HepG2 (cell line): ENCODE measurements at regions not wholly inside any gene's neighbourhood (a gene's known extent, or its start where the extent isn't known, plus 50 kb on each side); places are given as distances from the start of the nearest gene placed in this dataset.
"Not testable (repeated sequence)": the region's sequence is repeated elsewhere in the genome, so short reads cannot be mapped to it uniquely, and the experiment has no call there.

Experiments used
- ATAC-seq: fragments of 200-7000 bp; cut with Tn5 transposase; 3 replicates; pipeline ENCODE4 v1.9.1; 2020; ENCODE audit warnings: mild to moderate bottlenecking, moderate library complexity
- BruUV-seq: library from RNA; stranded (reverse); fragments of 400-500 nt; replicated peaks from 2 replicates; lab custom pipeline; 2021; lab: Mats Ljungman, UMichigan
- CTCF ChIA-PET: fragments of 300-600 bp; formaldehyde crosslinking; extraction: SDS; loops from one replicate; lab custom pipeline; 2021; ENCODE audit warnings: low total read pairs, inconsistent platforms, low intra/inter-chr PET ratio; lab: Yijun Ruan, JAX
- POLR2A ChIA-PET: fragments of 350-600 bp; sonication (Branson Sonifier 250); formaldehyde crosslinking; loops from one replicate; lab custom pipeline; 2020; ENCODE audit warnings: antibody characterized with exemption, inconsistent platforms; lab: Yijun Ruan, JAX
- DNase-seq: peaks from one replicate; pipeline ENCODE4 v3.0.0-alpha.2; 2015; ENCODE audit warnings: low spot score
- FAIRE-seq: peaks from 3 replicates; lab custom pipeline; 2011; peaks lifted over from hg19 to GRCh38; lab: Jason Lieb, UNC
- H2AFZ ChIP-seq: one replicate; pipeline ENCODE4 v1.6.1; 2011; ENCODE audit warnings: low read length, inconsistent platforms
- H3K27ac ChIP-seq: fragments of 300-600 bp; 3 replicates; pipeline ENCODE4 v1.8.0; 2011; ENCODE audit warnings: mixed run types, mild to moderate bottlenecking, mixed read lengths, low read length, inconsistent platforms; ENCODE audit not compliant: insufficient read depth; ENCODE audit errors: extremely low read length
- H3K27me3 ChIP-seq, 2 experiments: fragments of 200-600 bp in 1 of 2; 2 replicates in 1 of 2; 3 replicates in 1 of 2; pipeline versions ENCODE4 v1.6.0 to v1.8.0; 2011; ENCODE audit warnings: low read length in 2 of 2, mild to moderate bottlenecking in 2 of 2, moderate library complexity in 2 of 2, inconsistent platforms in 1 of 2; ENCODE audit not compliant: insufficient read depth in 2 of 2, control insufficient read depth in 1 of 2
- H3K36me3 ChIP-seq, 2 experiments: fragments of 200-600 bp in 1 of 2; replicated peaks in 1 of 2; 2 replicates in 1 of 2; 3 replicates in 1 of 2; pipeline versions ENCODE4 v1.5.1 to v1.8.0; 2011; ENCODE audit warnings: low read length in 2 of 2, inconsistent platforms in 1 of 2; ENCODE audit not compliant: insufficient read depth in 2 of 2, control insufficient read depth in 1 of 2
- H3K4me1 ChIP-seq: 2 replicates; pipeline ENCODE4 v1.5.1; 2012; ENCODE audit warnings: low read length, inconsistent platforms; ENCODE audit not compliant: insufficient read depth
- H3K4me2 ChIP-seq: 2 replicates; pipeline ENCODE4 v1.6.0; 2011; ENCODE audit warnings: low read depth, low read length, inconsistent platforms
- H3K4me3 ChIP-seq, 3 experiments: fragments of 200-600 bp in 1 of 3; sonication (generic), shearing (Covaris generic) in 1 of 3; replicated peaks in 1 of 3; 2 replicates each; pipeline ENCODE4 v1.5.1; 2011 to 2016; ENCODE audit warnings: low read length in 3 of 3, inconsistent platforms in 2 of 3, low read depth in 2 of 3, mild to moderate bottlenecking in 2 of 3, control low read depth in 1 of 3, mixed read lengths in 1 of 3; ENCODE audit not compliant: insufficient read depth in 1 of 3
- H3K79me2 ChIP-seq: one replicate; pipeline ENCODE4 v1.6.1; 2011; ENCODE audit warnings: low read length, inconsistent platforms; ENCODE audit not compliant: insufficient read depth
- H3K9ac ChIP-seq: 2 replicates; pipeline ENCODE4 v1.6.0; 2011; ENCODE audit warnings: mild to moderate bottlenecking, low read depth, low read length, inconsistent platforms; ENCODE audit not compliant: insufficient read depth
- H3K9me3 ChIP-seq: 2 replicates; pipeline ENCODE4 v1.5.1; 2012; ENCODE audit warnings: mild to moderate bottlenecking, low read length
- H4K20me1 ChIP-seq: 2 replicates; pipeline ENCODE4 v1.6.0; 2011; ENCODE audit warnings: inconsistent platforms, mild to moderate bottlenecking, low read length, moderate library complexity; ENCODE audit not compliant: insufficient read depth
- WGBS: methylation state at CpG from one replicate; pipeline ENCODE4 v1.1.6; 2017; ENCODE audit warnings: low lambda C conversion rate; 5-methylcytosine and 5-hydroxymethylcytosine counted together
- in situ Hi-C: cut with HindIII; loops from 2 replicates; pipeline ENCODE4 v1.10.0; 2017; ENCODE audit warnings: low pct_unique_long_range_greater_than_20kb; ENCODE audit not compliant: extremely low pct_ligation_motif_present
- intact Hi-C: fragments of 100-400 bp; cut with micrococcal nuclease; formaldehyde crosslinking; loops from one replicate; pipeline ENCODE4 v1.10.0; 2022; ENCODE audit not compliant: unreplicated experiment

DNA sequence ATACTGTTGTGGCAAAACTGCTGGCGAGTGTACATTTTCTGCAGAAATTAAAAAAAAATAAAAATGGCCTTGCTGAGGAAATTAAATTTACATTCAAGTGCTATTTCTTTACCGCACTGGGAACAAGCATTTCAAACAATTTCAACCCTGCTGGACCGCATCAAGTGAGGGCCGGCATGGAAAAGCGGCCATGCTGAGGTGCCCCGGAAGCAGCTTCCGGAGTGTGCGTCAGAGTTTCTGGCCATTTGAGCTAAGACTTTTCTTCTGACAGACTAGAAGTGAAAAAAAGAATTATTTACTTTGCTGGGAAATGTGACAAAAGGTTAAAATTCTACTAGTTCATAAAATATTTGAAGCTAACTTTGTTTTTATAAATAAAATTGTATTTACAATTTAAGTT lies 337.0 kb downstream of the CACNA1B start:
- not testable (repeated sequence) for H3K9me3 ChIP-seq

DNA sequence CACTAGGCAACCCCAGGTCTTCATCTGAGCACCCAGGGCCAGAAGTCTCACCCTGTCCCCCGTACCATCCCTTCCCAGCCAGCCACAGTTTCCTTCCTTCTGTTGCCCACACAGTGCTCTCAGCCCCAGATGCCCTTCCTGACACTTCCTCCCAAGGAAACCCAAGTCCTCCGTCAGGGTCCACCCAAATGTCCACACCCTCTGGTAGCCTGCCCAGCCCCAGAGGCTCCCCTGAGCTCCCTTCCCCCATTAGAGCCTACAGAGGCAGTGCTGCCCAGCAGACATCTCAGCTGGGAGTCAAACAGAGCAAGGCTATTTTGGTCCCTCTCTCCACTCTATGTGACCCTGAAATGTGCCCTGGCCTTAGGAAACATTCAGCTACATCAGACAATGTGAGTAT lies 338.0 kb downstream of the CACNA1B start:
- CTCF ChIA-PET, H3K4me2 ChIP-seq, H3K27me3 ChIP-seq, BruUV-seq, ATAC-seq, DNase-seq, in situ Hi-C loops, H3K4me3 ChIP-seq, H3K79me2 ChIP-seq, H2AFZ ChIP-seq, POLR2A ChIA-PET, H3K4me1 ChIP-seq, H3K9me3 ChIP-seq, H3K27ac ChIP-seq, H3K36me3 ChIP-seq, FAIRE-seq, intact Hi-C loops, H3K9ac ChIP-seq, H4K20me1 ChIP-seq: not testable (repeated sequence)
- no CpG with 5 or more reads among the region's 2 CpGs for WGBS

More for the DNA sequence above, 337.0 kb downstream of the CACNA1B start:
- WGBS = 64% methylated on average over 8 of the region's 8 CpGs
- ATAC-seq, H3K9ac ChIP-seq, H3K4me3 ChIP-seq, H3K4me1 ChIP-seq, in situ Hi-C loops, H3K27ac ChIP-seq, H3K79me2 ChIP-seq, H4K20me1 ChIP-seq, H3K27me3 ChIP-seq, FAIRE-seq, H3K4me2 ChIP-seq, H2AFZ ChIP-seq, DNase-seq, CTCF ChIA-PET, H3K36me3 ChIP-seq, BruUV-seq, POLR2A ChIA-PET, intact Hi-C loops: not testable (repeated sequence)

- H2AFZ ChIP-seq, ATAC-seq, H4K20me1 ChIP-seq, H3K79me2 ChIP-seq, H3K4me1 ChIP-seq, H3K9ac ChIP-seq, BruUV-seq, CTCF ChIA-PET, H3K27me3 ChIP-seq, DNase-seq, H3K9me3 ChIP-seq, H3K4me2 ChIP-seq, H3K27ac ChIP-seq, POLR2A ChIA-PET, intact Hi-C loops, FAIRE-seq, H3K4me3 ChIP-seq, H3K36me3 ChIP-seq, in situ Hi-C loops: not testable (repeated sequence)
- WGBS = 63% methylated on average over 6 of the region's 9 CpGs
Measured at GRCh38 chr9:138216817-138217216, 339.2 kb downstream of the CACNA1B start.
